GM12891 (cell line): ENCODE measurements at regions not wholly inside any gene's neighbourhood (a gene's known extent, or its start where the extent isn't known, plus 50 kb on each side); places are given as distances from the start of the nearest gene placed in this dataset.

Experiments
- DNase-seq: peaks from one replicate; pipeline ENCODE4 v3.0.0; 2011; ENCODE audit warnings: low spot score; ENCODE audit not compliant: insufficient read length
- FAIRE-seq: peaks from 2 replicates; lab custom pipeline; 2011; peaks lifted over from hg19 to GRCh38; lab: Jason Lieb, UNC
- PAX5 ChIP-seq: IDR thresholded peaks from 2 replicates; pipeline ENCODE4 v1.6.1; 2011; ENCODE audit warnings: low read length, moderate library complexity, mild to moderate bottlenecking; ENCODE audit not compliant: insufficient read depth, severe bottlenecking
- POLR2A ChIP-seq: IDR thresholded peaks from 2 replicates; pipeline ENCODE4 v1.6.1; 2011; ENCODE audit warnings: low read depth, low read length, control low read depth
- POLR2AphosphoS5 ChIP-seq: IDR thresholded peaks from 2 replicates; pipeline ENCODE4 v1.6.1; 2011; ENCODE audit warnings: low read depth, low read length, control low read depth
- POU2F2 ChIP-seq: IDR thresholded peaks from 2 replicates; pipeline ENCODE4 v1.6.1; 2011; ENCODE audit warnings: low read depth, mild to moderate bottlenecking, control low read depth, low read length, moderate library complexity
- SPI1 ChIP-seq: IDR thresholded peaks from 2 replicates; pipeline ENCODE4 v1.6.1; 2011; ENCODE audit warnings: low read depth, low read length, control low read depth
- TAF1 ChIP-seq: IDR thresholded peaks from 2 replicates; pipeline ENCODE4 v1.6.1; 2011; ENCODE audit warnings: low read depth, low read length, control low read depth

DNA sequence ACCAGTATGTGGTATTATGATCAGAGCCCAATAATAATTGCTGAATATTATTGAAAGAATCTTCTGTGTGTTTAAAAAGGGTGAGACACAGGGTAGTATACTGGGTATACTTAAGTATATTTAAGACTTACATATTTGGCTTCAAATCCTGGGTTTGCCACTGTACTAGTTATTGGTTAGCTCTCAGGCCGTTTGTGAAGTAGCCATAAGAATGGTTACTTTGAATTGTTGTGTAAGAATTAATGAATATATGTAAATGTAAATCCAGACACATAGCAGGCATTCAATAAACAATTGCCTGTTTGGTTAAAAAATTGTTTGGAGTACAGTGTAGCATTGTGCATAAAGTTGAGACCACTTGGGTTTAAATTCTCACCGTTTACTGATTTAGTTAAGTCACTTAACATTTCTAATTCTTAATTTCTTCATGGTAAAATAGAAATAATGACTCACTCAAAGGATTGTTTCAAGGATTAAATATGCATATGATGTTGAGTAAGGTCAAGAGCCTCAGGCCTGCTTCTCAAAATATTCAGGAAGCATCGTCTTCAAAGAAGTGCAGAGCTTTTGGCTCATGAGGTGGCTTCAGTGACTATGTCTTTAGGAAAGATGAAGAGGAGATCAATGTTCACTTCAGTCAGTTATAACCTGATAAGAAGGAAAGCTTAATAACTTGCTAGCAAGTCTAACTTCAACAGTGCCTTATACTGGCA is 207.9 kb upstream of the NT5C1B start:
- DNase-seq (no peak), FAIRE-seq (no peak)
- TF ChIP-seq POLR2A (no peak), SPI1 (no peak), PAX5 (no peak), TAF1 (no peak), POU2F2 (no peak), POLR2AphosphoS5 (no peak)

DNA sequence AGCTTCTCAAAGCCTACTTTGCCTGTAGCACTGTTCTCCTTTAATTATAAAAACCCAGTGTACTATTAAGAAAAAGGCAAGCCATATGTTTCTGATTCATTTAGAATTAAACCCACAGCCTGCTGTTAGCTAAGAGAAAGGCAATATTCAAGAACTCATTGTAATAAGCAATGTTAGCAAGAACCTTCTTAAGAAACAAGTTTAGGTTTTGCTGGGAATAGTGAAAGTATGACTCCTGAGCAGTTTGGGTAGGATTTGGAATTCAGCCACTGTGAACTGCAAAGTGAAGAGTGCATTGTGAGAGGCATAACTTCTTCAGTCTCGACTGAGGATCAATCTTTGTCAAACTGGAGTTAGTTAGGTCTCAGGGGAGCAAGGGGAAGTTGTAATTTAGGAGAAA is 206.5 kb upstream of the NT5C1B start:
- no peak for FAIRE-seq
- DNase-seq = no peak
- TF ChIP-seq POU2F2 (no peak), POLR2A (no peak), SPI1 (no peak), TAF1 (no peak), POLR2AphosphoS5 (no peak), PAX5 (no peak)

- DNase-seq (no peak), FAIRE-seq (no peak)
- no peak for TF ChIP-seq SPI1
- TF ChIP-seq POLR2A = no peak
- TF ChIP-seq POU2F2 = no peak
- no peak for TF ChIP-seq PAX5
- no peak for TF ChIP-seq TAF1
- no peak for TF ChIP-seq POLR2AphosphoS5
Observed at GRCh38 chr2:18792684-18793083, 203.3 kb upstream of the NT5C1B start.

DNA sequence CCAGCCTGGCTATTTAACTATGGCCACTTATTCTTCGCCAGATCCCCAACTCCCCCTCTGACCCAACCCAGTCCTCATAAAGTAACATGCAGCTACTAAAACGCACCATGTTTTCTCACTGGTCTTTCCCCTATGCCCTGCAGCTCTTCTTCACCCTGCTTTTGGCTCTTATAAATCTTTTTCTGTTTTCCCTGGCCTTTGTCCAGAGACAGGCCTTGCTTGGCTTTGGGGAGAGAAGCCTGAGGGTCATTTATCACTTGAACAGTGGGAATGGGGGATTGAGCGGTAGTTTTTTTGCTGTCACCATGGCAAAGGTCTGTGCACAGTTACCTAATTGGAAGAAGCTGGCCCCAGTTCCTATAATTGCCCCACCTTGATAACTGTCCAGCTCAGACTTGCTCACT is 202.9 kb upstream of the NT5C1B start:
- FAIRE-seq (no peak), DNase-seq (no peak)
- TF ChIP-seq PAX5 (no peak), SPI1 (no peak), POLR2A (no peak), TAF1 (no peak), POU2F2 (no peak), POLR2AphosphoS5 (no peak)

DNA sequence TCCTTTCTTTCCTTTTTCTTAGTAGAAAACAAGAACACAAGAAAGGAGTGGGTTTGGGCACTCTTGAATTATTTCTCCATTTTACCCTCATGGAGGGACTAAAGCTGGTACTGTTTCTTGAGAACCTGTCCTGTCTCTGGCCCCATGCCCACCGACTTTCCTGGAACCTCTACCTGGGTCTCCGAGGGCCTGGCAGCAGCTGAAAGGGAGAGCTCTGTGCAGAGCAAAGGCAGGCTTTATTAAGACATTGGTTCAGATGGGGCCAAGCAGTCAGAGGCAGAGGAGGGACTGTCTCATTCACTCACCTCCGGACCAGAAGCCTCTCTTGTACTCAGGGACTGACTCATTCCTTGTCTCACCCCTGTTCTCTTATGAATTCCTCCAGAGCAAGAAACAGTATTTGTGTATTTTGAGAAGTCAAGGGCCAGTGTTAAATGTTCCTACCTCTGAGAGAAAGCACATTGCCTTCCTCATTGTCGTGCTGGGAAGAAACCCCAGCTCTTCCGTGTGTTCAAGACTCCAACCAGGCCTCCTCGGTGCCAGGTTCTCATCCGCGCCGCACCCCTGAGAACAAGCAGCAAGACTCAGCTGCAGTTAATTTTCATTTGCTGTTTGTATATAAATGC is 201.9 kb upstream of the NT5C1B start:
- DNase-seq (no peak), FAIRE-seq (no peak)
- TF ChIP-seq SPI1 (no peak), POLR2AphosphoS5 (no peak)

DNA sequence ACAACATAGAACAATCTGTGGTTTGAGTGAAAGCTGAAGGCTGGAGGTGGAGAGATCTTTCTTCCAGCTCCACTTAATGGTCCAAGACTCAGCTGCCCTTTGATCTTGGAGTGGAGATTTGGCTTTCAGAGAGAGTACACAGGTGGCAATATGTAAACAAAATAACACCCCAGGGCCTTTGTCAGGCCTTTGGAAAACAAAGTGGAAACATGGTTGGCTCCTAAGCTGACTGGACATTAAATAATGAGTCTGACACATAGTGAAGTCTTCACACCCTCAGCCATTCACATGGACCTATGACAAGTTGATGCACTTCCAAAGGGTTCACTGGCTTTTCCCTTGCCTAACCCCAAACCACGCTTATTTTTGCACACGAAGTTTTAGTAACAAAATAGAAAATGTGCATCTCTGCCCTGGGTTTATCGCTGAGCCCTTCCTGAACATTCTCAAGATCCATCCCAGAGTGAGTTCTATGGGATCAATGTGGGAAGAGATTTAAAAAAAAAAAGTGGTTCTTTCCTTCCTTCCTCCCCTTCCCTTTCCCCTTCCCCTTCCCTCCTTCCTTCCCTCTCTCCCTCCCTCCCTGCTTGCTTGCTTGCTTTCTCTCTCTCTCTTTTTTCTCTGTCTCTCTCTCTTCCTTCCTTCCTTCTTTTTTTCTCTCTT is 201.3 kb upstream of the NT5C1B start:
- TF ChIP-seq PAX5 (no peak), SPI1 (no peak), TAF1 (no peak), POLR2A (no peak), POLR2AphosphoS5 (no peak), POU2F2 (no peak)
- DNase-seq = no peak
- FAIRE-seq = no peak

GRCh38 chr2:18788592-18788991 is 199.2 kb upstream of the NT5C1B start:
- FAIRE-seq (no peak), DNase-seq (no peak)

DNA sequence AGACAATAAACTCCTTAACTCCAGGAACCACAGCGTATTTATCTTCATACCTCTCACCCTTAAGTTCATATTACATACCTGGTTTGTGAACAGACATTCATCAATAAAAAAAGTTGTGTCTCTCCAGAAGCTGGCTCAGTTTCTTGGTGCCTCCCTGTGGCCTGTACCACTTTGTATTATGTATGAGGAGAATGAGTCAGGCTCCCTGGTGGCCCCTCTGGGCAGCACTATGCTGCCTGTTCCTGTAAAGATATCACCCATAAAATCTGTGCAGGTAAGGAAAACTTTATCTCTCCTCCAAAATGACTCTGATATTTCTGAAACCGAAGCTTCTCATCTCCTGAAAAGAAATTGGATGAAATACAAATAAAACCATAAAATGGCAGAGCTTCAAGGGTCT is 198.4 kb upstream of the NT5C1B start:
- TF ChIP-seq POU2F2 (no peak), TAF1 (no peak), POLR2AphosphoS5 (no peak), SPI1 (no peak), POLR2A (no peak), PAX5 (no peak)
- FAIRE-seq = no peak
- DNase-seq = no peak

More at GRCh38 chr2:18788592-18788991, 199.2 kb upstream of the NT5C1B start:
- TF ChIP-seq POLR2AphosphoS5 (no peak), PAX5 (no peak), SPI1 (no peak), TAF1 (no peak), POLR2A (no peak), POU2F2 (no peak)

- no peak for FAIRE-seq
- TF ChIP-seq TAF1 = no peak
- no peak for TF ChIP-seq POLR2A
- no peak for DNase-seq
Observed at GRCh38 chr2:18784245-18784644, 194.9 kb upstream of the NT5C1B start.
